Activated CD4-positive, CD25-positive, alpha-beta regulatory T cell (primary cell): ENCODE measurements at regions not wholly inside any gene's neighbourhood (a gene's known extent, or its start where the extent isn't known, plus 50 kb on each side); places are given as distances from the start of the nearest gene placed in this dataset.

Experiments
- DNase-seq, 4 experiments: peaks; one replicate each; lab custom pipeline; 2025; lab: John Stamatoyannopoulos, UW

DNA sequence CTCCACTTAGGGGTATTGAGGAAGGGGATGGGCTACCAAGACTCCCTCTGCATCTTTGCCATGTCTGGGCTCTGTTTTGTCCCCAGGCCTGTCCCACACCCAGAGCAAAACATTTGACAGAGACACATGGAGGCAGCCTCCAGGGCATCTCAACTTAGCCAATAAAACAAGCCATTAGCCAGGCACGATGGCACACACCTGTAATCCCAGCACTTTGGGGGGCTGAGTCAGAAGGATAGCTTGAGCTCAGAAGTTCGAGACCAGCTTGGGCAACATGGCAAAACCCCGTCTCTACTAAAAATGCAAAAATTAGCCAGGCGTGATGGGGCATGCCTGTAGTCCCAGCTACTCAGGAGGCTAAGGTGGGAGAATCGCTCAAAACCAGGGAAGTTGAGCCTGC, 120.3 kb upstream of the IPO9 start:
- no peak for DNase-seq

DNA sequence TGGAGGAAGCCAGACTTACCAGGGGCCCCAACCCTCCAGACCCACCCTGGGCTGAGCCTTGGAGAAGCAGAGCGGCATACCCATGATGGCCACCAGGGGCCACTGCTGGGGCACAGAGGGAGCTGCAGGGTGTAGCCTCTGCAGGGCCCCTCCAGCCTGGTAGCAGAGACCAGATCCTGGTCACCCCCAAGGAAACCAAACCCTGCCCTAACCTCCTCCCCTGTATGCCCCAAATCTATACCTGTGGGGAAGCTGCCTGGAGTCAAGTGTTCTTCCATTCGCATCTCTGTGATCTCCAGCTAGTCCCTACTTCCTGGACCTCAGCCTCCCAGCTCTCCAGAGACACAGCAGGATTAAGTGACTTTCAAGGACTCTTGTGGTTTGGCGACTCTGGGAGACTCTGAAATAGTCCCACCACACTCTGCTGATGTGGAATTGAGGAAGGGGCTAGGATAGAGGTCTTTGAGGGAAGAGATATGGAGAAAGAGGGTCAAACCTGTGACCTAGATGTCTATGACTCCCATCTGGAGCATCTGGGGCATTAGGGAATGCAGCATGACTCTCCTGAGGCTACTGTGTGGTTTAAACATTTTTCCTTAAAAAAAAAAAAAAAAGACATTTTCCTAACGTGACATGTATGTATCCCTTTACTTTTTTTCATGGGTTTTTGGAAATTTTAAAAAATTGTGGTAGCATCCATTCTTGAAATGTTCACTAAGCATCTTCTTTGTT, 119.2 kb upstream of the IPO9 start:
- peak; percentile 14 to 29 (median 18) for DNase-seq

DNA sequence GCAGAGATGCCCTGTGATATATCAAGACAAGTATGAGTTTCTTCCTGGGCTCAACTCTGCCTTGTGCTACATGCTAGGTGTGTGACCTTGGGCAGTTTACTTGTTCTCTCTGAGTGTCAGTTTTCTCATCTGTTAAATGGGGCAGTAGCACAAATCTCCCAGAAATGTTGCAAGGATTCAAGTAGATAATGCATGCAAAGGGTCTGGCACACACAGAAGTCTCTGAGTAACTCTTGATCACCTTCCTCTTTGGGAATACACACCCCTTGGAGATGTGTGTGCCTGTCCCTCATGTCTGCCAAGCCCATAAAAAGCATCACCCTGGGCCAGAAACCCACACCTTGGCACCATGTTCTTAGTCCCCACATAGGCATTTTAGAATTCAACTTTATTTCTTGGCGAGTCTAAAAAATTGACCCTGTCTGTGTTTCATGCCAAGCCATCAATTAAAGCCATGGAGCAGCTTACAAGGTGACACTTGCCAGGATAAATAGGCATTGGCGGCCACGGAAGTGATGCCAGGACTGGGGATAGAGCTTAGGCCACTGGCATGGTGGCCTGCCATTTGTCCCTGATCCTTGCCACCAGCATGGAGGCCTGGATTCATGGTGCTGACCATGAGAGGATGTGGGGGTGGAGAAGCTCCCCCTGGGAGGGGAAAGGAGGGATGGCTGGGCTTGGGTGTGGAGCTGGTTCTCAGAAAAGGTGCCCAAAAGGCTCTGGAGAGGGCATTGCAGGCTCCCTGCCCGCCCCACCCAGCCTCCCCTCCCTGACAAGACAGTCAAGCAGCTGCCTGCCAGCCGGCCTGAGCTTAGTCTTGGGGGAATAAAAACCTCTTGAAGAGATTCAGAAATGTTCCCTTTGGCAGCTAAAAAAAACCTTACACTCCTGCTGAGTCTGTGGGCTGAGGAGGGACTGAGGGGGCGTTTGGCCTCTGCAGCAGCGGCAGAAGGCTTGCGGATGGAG, 118.0 kb upstream of the IPO9 start:
- no peak for DNase-seq

DNA sequence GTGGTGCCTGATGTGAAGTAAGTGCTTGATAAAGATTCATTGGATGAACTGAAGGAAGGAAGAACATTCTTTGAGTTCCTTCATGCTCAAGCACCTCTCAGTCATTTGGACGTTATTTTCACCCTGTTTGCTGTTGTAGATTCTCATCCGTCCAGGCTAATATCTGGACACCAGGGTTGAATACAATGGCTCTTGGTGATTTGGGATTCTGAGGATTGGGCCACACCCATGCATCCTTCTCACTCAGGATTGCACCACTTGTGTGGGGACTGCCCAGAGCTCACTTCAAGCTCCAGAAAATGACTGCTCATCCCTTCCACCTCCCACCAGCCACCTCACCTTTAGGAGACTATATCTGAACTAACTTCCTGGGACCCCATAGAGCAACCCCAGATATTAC, 117.1 kb upstream of the IPO9 start:
- DNase-seq: no peak

DNA sequence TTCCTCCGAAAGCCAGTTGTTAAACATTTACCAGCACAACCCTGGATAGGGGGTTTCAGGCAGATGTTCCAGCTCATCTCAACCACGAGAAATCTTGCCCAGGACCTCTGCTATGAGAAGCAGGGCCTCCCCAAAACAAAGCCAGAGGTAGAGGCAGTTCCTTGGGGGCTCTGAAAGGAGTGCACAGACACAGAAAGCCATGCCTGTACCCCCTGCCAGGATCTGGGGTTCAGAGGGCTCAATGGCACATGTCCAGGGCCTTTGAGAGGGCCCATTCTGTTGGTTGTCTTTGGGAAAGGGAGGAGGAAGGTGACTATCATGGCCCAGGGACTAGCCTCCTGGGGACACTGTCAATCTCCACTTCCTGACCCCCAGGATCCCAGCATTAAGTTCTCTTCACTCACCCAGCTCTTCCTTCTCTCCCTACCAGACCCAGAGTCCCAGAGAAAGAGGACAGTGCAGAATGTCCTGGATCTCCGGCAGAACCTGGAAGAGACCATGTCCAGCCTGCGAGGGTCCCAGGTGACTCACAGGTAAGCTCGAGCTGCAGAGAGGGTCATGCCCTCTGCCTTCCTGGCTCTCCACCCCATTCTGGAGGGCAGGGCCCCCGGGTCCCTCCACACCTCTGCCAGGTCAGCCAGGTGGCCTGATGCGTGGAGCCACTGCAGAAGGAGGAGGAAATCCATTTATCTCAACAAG, 116.4 kb upstream of the IPO9 start:
- DNase-seq: no peak

DNA sequence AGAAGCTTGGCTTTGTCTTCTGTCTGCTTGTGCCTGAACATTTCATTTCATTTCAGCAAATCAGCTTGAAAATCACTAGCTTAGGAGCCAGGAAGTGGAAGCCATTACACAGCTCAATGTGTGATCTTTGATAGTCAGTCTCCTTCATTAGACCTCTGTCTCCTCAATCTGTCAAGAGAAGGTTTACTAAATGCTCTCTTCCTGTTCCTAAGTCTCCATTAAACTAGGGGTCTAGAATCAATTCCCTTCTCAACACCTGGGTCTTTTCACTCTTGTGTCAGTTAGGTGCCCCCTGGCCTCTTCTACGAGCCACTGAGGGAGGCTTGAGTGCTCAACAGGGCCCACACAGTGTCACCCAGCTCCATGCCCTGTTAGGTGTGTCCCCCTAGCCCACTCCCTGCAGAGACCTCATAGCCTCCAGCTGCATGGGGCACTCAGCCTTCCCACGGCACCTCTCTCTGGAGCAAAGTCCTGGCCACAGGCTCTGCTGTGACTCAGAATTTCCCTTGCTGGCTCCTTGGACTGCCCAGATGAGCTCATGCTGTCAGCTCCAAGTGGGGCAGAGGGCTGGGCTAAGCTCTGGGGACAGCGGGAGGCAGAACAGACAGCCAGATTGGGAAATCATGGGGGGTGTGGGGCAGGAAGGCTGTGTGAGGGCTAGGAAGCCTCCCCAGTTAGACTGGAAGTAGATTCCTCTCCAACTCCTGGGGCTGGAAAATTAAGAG, 115.7 kb upstream of the IPO9 start:
- DNase-seq: no peak

DNA sequence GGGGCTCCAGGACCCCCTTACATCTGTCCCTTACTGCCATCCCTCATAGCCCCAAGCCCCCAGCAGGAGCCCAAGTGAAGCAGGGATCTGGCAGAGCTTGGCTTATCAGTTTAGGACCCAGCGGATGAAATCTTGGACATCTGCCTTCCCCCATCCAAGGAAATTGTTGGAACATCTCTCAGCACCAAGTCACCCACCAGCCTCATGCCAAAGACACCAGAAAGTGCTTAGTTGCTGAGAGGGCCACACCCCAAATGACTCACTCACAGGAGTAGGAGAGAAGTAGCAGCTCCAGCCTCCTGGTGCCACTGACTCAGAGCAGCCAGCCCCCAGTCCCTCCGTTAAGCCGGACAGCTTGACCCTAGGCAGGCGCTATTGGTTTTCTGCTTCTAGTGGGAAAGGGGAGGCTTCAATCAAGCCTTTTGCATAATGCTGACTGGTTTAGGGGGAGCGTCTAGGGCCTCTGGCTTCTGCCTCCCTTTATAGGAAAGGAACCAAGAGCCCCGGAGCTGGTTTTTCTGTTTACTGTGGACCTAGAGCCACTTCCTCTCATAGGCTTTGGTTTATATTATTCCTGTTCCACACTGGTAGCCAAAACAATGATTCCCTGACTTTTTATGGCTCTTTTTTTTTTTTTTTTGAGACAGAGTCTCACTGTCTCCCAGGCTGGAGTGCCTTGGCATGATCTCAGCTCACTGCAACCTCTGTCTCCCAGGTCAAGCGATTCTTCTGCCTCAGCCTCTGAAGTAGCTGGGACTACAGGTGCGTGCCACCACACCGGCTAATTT, 114.2 kb upstream of the IPO9 start:
- no peak for DNase-seq

DNA sequence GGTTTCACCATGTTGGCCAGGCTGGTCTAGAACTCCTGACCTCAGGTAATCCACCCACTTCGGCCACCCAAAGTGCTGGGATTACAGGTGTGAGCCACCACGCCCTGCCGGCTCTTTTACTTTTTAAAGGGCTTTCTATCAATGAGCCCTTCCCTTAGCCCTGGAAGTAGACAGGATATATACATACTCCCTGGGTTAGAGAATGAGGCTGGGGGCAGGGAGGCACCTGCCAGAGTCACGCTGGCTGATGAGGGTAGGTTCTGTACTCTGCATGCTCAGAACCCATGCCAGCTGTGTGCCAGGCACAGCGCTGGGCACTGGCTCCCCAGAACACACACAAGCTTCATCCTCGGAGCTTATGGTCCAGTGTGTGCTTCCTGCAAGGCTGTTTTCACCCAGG, 113.6 kb upstream of the IPO9 start:
- no peak for DNase-seq

DNA sequence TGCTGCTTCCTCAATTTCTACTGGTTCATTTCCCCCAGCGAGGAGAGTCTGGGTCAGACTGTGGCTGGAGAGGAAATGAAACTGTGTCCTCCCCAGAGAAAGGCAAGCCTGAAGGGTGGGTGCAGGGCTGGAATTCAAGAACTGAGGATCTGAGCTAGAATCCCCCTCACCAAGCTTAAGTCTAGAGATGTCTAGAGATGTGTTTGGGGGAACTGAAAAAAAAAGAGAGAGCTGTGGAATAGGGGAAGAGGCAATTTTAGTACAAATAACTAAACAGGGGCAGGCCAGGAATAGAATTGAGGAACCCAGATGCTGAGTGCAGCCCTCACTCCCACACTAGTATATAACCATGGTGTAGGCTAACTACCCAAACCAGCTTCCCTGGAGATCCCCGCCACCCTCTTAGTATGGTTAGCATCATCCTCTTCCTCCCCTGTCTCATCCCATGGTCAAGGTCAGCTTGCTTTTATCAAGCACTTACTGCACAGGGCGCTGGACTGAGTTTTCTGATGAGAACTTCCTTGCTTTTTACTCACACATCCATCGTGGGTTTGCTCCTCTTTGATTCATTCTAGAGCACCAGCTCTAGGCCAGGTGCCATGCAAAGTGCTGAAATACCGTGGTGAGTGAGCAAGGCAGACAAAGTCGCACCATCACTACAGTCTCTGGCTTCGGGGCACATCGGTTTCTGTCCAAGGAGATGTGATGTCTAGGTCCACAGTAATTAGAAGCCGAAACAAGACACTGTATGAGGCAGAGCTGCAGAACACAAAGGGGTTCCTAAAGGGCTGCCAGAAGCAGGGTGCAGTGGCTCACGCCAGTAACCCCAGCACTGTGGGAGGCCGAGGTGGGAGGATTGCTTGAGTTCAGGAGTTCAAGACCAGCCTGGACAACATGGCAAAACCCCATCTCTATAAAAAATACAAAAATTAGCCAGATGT, 112.9 kb upstream of the IPO9 start:
- no peak for DNase-seq

DNA sequence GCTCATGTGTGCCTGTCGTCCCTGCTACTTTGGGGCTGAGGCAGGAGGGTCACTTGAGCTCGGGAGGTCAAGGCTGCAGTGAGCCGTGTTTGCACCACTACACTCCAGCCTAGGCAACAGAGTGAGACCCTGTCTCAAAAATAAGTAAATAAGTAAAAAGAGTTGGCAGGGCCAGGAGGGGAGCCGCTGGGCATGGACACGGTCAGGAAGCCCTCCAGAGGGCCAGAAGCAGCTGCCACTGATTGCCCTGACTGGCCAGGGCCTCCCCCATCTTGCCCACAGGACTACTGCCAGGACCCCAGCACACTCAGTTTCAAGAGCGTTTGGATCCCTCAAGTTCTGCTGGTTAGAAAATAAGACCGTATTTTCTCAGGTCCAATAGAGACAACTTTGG, 112.2 kb upstream of the IPO9 start:
- DNase-seq: no peak

DNA sequence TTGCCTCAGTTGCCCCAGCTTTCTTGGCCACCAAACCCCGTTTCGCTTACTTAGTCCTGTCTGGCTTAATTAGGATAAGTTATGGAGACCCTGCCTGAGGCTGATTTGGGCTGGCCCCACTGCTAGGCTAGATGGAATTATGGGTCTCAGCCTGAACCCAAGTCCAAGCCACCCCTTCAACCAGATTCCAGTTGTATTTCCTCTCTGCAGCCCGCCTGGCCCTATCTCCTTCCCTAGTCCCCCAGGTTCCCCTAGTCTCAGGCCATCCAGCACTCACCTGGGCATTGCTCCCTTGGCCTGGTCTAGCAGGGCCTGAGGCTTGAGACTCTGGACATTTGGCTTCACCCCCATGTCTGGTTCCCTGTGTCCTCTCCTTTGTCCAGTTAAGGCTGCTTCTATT, 111.7 kb upstream of the IPO9 start:
- no peak for DNase-seq

DNA sequence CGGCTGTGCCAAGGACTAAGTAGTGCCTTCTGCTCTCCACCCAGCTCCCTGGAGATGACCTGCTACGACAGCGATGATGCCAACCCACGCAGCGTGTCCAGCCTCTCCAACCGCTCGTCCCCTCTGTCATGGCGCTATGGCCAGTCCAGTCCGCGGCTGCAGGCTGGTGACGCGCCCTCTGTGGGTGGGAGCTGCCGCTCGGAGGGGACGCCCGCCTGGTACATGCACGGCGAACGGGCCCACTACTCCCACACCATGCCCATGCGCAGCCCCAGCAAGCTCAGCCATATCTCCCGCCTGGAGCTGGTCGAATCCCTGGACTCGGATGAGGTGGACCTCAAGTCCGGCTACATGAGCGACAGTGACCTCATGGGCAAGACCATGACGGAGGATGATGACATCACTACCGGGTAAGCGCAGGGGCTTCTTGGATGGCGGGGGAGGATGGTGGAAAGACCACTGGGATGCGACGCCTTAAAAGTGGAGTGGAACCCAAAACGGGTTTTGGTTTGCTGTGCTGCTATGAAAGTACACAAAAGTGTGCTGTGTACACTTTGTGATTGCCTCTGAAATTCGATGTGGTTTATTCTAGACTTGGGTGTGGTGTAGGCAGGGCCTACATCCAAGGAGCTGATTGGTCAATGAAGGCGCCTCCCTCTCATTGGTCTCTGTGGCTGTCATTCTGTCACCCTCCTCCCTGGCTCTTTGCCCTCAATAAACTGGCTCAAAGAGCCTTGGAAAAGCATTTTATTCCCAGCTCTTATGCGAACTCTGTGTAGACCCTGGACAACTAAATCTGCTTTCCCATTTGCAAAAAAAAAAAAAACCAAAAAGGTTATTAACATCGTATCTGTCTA, 110.4 kb upstream of the IPO9 start:
- no peak for DNase-seq

DNA sequence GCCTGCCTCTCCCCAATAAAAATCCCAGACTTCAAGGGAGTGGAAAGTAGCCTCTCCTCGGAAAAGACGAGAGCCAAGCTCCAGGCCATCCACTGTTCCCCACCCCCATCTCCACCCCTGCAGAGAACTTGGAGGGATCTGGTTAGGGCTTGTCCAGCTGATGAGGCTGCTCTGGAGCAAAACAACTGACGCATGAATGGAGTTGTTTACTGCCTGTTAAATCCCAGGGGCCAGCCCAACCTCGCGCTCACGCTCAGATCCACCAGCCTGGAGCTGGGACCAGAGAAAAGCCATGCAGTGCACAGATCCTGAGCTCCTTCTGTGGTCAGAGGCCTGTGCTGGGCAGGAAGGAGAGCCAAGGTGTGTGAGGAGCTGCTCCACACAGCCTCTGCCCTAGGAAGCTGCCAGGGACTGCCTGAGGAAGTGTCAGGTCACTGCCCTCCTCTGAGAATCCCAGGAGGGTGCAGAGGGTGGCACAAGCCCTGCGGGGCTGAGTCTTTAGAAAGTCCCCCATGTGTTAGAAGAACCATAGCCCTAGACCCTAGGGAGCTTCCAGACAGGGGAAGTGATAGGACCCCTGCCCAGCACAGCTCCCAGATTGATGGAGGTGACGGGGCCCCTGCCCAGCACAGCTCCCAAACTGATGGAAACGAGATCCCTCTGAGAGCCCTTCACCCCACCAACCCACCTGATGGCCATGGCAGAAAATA, 109.0 kb upstream of the IPO9 start:
- DNase-seq: no peak

DNA sequence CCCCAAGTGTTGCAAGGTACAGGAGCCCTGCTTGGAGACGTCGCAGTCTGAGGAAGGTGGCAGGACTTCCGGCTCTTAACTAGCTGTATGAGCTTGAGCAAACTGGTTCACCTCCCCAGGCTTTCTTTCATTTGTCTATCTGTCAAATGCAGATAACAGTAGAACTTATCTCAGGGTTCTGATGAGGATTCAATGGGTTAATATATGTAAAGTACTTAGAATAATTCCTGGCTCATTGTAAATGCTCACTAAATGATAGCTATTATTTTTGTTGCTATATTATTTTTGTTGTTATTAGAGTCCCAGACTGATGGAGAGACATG, 108.5 kb upstream of the IPO9 start:
- DNase-seq: no peak

DNA sequence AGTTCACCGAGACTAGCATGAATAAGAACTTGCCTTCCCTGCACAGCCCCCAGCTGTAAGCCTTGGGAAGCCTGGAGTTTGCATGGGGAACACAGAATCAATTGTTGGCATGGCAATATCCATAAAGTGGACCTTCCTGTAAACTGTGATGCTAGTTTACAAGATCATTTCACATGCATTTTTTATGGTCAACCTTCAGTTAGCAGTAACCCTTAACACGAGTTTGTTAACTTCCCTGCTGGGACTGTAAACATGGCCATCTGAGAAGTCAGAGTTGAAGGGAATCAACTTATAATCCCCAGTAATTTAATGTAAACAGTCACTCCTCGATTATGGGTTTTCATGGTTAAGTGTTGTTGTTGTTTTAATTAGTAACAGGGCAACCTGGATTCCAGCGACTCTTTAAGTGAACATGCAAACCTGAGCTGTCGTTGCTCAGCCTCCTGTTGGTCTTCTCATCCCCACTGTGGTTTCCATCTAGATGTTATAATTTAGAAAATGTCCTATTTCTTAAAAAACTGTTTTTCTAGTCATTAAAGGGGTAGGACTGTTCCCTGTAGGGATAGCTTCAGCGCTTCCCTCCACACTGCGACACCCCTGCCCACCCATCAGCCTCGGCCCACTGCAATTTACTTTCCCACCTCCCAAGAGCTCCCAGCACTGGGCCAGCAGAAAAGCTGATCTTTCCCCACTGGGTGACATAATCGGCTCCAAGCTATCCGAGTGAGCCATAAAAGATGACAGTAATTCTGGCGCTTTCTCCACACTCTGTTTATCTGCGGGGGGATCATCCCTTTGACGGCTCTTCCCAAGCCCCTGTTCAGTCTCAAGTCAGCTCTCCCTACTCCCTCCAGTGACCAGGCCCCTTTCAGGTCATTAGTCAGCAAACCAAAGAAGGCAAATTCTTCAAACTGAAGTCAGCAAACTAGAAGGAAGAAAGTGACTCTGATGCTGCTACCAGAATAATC, 107.6 kb upstream of the IPO9 start:
- DNase-seq: no peak

DNA sequence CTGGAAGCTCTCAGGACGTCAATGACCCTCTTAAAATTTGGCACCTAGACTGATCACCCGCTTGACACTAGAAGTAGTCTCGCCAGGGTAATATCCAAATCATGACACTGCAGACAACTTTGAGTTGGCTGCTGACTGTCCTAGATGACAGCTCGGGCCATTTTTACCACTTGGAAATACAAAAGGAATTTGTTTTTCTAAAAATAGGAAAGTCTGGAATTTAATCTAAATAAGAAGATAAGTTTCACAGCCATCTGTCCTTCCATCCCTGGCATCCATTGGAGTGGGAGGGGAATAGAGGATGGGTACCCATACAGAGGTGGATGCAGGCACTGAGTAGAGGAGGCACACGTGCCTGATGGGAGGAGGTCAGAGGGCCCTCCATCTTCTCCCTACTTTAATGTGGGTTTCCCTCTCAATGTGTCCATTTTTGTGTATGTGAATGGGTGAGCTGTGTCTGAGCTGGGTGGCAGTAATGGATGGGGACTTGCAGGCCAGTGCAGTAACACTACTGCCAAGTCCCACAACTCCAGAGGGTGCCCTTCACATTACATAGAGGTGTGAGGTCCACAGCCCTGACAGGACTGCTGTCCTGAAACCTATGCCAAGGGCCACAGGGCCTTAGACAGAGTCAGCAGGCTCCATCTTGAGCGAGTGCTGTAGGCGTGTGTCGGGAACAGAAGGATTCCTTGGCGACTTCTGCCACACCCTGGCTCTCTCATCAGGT, 104.8 kb upstream of the IPO9 start:
- DNase-seq: no peak

DNA sequence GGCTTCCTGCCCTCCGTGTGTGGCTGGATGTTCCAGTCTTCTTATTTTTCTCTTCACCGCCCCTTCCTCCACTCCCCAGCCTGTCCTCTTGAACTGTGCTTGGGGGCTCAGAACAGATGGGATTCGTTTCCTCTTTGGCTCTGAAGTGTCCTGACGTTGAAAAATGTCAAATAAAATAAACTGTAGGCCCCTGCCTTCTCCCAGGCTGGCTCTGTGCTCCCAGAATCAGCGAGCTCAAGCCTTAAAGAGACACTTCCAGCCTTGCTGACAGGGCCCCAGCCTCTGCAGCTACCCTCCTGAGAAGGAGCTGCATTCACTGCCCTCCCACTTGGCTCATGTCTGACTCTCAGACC, 104.2 kb upstream of the IPO9 start:
- no peak for DNase-seq
